HG02840 (cell line): ENCODE measurements at regions not wholly inside any gene's neighbourhood (a gene's known extent, or its start where the extent isn't known, plus 50 kb on each side); places are given as distances from the start of the nearest gene placed in this dataset.
"Not testable (repeated sequence)": the region's sequence is repeated elsewhere in the genome, so short reads cannot be mapped to it uniquely, and the experiment has no call there.

Experiments used
- ATAC-seq: cut with Tn5 transposase; IDR thresholded peaks from one replicate; pipeline ENCODE4 v1.9.1; 2021; ENCODE audit warnings: mild to moderate bottlenecking, moderate library complexity, moderate number of reproducible peaks; ENCODE audit not compliant: unreplicated experiment, low FRiP score

DNA sequence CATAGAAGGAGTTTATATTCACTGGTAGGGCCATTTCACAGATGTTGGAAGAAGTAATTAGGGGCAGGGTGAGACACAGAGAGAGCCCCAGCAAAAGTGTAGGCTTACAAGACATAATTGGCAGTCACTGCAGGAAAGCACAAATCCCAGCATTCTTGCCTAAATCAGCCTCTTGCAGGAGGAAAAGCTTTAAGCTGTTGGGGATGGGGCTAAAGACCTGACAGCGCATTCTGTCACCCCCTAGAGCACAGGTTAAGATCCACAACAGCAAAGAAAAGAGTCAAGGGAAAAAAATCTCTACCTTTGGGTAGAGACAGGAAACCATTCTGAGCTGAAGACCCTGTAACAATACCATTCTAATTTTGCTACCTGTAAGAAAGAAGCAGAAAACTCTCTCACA lies 409.0 kb downstream of the DAD1 start:
- ATAC-seq = no peak

DNA sequence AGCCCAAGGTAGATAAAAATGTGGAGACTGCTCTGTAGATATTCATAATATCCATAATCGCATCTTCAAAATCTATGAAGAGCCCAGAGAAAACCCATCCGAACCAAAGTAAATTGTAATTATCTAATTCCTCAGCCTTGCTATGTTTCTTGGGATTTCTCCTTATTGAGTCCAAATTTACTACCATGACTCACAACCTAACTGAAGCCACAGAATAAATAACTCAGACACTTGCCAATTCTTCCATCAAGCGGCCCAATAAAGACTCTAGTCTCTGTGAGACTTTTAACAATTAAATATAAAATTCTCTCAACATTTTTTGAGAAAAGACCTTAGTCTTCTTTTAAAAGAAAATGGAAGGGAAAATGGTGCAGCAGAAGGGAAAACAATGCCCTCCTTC lies 409.8 kb downstream of the DAD1 start:
- ATAC-seq = no peak

- no peak for ATAC-seq
Measured at GRCh38 chr14:22178333-22178839, 410.6 kb downstream of the DAD1 start.

GRCh38 chr14:22177870-22178269 lies 411.2 kb downstream of the DAD1 start:
- no peak for ATAC-seq

- no peak for ATAC-seq
Measured at GRCh38 chr14:22176957-22177356, 412.1 kb downstream of the DAD1 start.

- ATAC-seq = not testable (repeated sequence)
Measured at GRCh38 chr14:22175278-22175558, 413.8 kb downstream of the DAD1 start.

GRCh38 chr14:22174412-22175277 lies 414.4 kb downstream of the DAD1 start:
- ATAC-seq = no peak

- no peak for ATAC-seq
Measured at GRCh38 chr14:22168092-22168955, 420.7 kb downstream of the DAD1 start.

- ATAC-seq = no peak
Measured at GRCh38 chr14:22164616-22165015, 424.4 kb downstream of the DAD1 start.

- no peak for ATAC-seq
Measured at GRCh38 chr14:22163051-22163450, 426.0 kb downstream of the DAD1 start.

- no peak for ATAC-seq
Measured at GRCh38 chr14:22159957-22160356, 429.1 kb downstream of the DAD1 start.

DNA sequence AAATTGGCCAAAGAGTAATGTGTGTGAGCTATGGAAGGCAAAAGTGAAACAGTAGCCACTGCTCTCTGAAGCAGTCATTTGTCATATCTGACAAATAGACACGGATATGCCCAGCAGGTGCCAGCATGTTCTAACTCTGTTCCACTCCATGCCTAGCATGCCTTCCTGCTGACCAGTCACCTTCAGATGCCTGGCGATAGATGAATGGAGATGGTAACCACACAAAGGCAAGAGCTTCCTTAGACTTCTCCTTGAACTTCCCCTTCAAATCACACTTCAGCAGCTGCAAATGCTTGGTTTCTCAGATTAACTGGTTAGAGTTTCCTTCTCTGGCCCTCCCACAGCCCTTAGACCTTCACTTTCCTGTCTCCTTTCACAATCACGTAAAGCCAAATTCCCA lies 429.9 kb downstream of the DAD1 start:
- ATAC-seq = no peak

DNA sequence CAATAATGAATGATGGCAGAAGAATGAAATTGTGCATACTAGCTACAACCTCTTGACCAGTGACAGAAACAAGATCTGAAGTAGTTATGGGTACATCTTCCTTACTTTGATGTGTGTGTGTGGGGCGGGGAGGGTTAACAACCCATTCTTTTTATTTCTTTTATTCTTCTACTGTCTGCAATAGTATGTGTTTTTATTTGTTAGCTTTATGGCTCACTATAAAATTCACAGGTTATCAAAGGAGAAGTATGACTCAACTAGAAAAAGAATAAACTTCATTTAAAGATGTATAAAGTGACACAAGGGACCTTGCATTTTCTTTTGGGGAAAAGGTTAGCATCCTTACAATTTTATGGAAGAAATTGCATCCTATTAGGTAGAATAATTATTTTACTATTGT lies 430.5 kb downstream of the DAD1 start:
- no peak for ATAC-seq

- ATAC-seq = no peak
Measured at GRCh38 chr14:22155571-22155970, 433.5 kb downstream of the DAD1 start.

- no peak for ATAC-seq
Measured at GRCh38 chr14:22152903-22153302, 436.1 kb downstream of the DAD1 start.

- ATAC-seq = no peak
Measured at GRCh38 chr14:22152161-22152870, 436.7 kb downstream of the DAD1 start.

DNA sequence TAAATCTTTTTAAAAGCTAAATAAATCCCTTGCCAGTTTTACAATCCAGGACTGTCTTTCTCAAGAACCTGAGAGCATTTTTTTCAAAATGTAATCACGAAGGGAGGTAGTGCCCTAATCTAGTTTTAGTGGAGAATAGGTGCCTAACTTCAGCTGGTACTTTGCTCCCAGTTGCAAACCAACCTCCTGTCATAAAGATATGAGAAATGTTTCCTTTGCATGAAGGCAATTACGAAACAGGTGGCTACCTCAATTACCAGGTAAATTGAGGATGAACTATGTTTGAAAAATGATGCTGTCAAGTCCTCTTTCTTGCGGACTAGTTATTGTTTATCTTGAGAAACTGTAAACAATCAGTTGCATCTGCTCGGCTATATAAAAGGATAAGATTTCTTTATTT lies 437.9 kb downstream of the DAD1 start:
- no peak for ATAC-seq

- ATAC-seq = no peak
Measured at GRCh38 chr14:22149058-22149457, 440.0 kb downstream of the DAD1 start.

DNA sequence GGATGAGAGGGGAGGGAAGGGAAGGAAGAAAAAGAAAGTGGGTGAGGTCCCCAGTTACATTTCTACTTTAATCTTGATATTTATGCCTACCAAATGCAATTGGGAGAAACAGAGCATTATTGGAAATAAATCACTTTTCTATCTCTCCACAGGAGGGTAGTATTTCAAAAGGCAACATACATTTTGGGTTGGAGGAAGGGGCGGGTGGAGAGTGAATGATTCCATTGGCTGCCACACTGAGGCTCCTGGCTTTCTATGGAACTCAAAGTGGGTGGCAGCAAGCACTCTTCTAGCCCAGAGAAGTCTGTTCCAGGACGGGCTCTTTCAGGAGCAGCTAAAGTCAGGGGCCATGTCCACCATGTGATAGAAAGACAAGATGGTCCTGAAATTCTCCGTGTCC lies 441.3 kb downstream of the DAD1 start:
- no peak for ATAC-seq

DNA sequence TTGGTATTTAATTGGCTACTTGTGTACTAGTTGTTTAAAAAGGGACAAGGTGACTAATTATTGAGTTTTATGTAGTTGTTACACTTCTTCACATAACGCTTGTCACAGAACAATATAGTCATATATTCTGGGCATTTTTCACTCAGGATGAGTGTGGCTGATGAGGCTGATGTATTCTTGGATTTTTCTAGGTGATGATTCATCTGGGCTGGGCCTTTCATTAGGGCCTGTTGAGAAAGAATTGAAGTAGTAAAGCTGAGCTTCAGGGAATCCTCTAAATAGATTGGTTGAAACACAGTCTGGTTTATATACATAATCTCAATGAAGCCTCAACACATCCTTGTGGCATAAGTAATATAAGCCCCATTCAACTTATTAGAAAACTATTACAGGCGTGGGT lies 445.7 kb downstream of the DAD1 start:
- no peak for ATAC-seq

- ATAC-seq = no peak
Measured at GRCh38 chr14:22140633-22141032, 448.4 kb downstream of the DAD1 start.
